Fibroblast of the conjunctiva (primary cell): ENCODE measurements at regions not wholly inside any gene's neighbourhood (a gene's known extent, or its start where the extent isn't known, plus 50 kb on each side); places are given as distances from the start of the nearest gene placed in this dataset.
A peak's percentile ranks its signal among the peaks of the same experiment; 100 is the strongest.

ENCODE experiments used
- DNase-seq: peaks from one replicate; pipeline ENCODE4 v3.0.0-alpha.2; 2010; ENCODE audit warnings: low read depth

GRCh38 chr12:124458992-124459851 is 108.2 kb downstream of the NCOR2 start:
- no peak for DNase-seq

GRCh38 chr12:124458220-124458991 is 109.0 kb downstream of the NCOR2 start:
- no peak for DNase-seq

GRCh38 chr12:124457287-124458219 is 109.9 kb downstream of the NCOR2 start:
- no peak for DNase-seq

GRCh38 chr12:124456652-124457152 is 110.7 kb downstream of the NCOR2 start:
- DNase-seq, result no peak

- no peak for DNase-seq
These were observed 111.2 kb downstream of the NCOR2 start for GRCh38 chr12:124456133-124456651.

GRCh38 chr12:124455336-124455735 is 112.1 kb downstream of the NCOR2 start:
- DNase-seq, result no peak

GRCh38 chr12:124454735-124455134 is 112.7 kb downstream of the NCOR2 start:
- DNase-seq, result peak; percentile 13

GRCh38 chr12:124454352-124454725 is 113.1 kb downstream of the NCOR2 start:
- DNase-seq, result no peak

GRCh38 chr12:124453419-124454351 is 113.7 kb downstream of the NCOR2 start:
- DNase-seq, result no peak

GRCh38 chr12:124452576-124453331 is 114.7 kb downstream of the NCOR2 start:
- no peak for DNase-seq

- no peak for DNase-seq
These were observed 115.7 kb downstream of the NCOR2 start for GRCh38 chr12:124451637-124452243.

GRCh38 chr12:124451016-124451415 is 116.4 kb downstream of the NCOR2 start:
- no peak for DNase-seq

GRCh38 chr12:124450376-124450750 is 117.0 kb downstream of the NCOR2 start:
- DNase-seq, result no peak

- no peak for DNase-seq
These were observed 117.6 kb downstream of the NCOR2 start for GRCh38 chr12:124449623-124450375.

- no peak for DNase-seq
These were observed 118.3 kb downstream of the NCOR2 start for GRCh38 chr12:124448955-124449622.

- DNase-seq, result no peak
These were observed 119.0 kb downstream of the NCOR2 start for GRCh38 chr12:124448241-124448954.

- DNase-seq, result no peak
These were observed 121.0 kb downstream of the NCOR2 start for GRCh38 chr12:124446364-124446763.
